ENCODE measurements at regions not wholly inside any gene's neighbourhood (a gene's known extent, or its start where the extent isn't known, plus 50 kb on each side); places are given as distances from the start of the nearest gene placed in this dataset.
"Not testable (repeated sequence)": the region's sequence is repeated elsewhere in the genome, so short reads cannot be mapped to it uniquely, and the experiment has no call there.

GRCh38 chr3:151537726-151538125, 76.9 kb upstream of the IGSF10 start:
- no peak overlapping the region for H3K4me3 ChIP-seq (ENCODE audit: low read depth, low read length)
- DNase-seq (ENCODE audit: low read depth) = no peak
- TF ChIP-seq, protein P1, sequence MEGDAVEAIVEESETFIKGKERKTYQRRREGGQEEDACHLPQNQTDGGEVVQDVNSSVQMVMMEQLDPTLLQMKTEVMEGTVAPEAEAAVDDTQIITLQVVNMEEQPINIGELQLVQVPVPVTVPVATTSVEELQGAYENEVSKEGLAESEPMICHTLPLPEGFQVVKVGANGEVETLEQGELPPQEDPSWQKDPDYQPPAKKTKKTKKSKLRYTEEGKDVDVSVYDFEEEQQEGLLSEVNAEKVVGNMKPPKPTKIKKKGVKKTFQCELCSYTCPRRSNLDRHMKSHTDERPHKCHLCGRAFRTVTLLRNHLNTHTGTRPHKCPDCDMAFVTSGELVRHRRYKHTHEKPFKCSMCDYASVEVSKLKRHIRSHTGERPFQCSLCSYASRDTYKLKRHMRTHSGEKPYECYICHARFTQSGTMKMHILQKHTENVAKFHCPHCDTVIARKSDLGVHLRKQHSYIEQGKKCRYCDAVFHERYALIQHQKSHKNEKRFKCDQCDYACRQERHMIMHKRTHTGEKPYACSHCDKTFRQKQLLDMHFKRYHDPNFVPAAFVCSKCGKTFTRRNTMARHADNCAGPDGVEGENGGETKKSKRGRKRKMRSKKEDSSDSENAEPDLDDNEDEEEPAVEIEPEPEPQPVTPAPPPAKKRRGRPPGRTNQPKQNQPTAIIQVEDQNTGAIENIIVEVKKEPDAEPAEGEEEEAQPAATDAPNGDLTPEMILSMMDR (IDR thresholded peaks at IDR 0.05; ENCODE audit: low read depth, low read length, missing control alignments) = no peak

DNA sequence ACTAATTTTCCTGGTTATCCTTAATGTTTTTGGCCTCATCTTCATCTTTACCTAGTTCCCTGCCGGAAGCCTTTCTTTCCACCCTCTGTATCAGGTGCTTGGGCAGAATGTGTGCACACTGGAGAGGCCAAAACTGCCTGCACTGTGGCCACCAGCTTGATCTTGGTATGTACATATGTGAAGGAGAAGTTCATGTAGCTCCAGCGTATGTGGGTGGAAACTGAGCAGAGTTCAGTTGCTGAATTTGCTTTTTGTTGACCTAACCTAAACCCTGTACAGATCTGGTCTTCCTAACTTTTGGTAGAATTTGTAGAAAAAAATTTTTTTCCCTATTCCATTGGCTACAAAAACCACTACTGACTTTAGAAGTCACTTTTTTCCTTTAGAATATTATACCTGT, 65.9 kb upstream of the IGSF10 start:
- H3K4me3 ChIP-seq (ENCODE audit: low read depth, low read length) = no peak overlapping the region
- DNase-seq (ENCODE audit: low read depth) = no peak
- TF ChIP-seq, protein P1 (IDR thresholded peaks at IDR 0.05; ENCODE audit: low read depth, low read length, missing control alignments) = no peak

- no peak for DNase-seq (ENCODE audit: low read depth)
- TF ChIP-seq, protein P1 (IDR thresholded peaks at IDR 0.05; ENCODE audit: low read depth, low read length, missing control alignments) = no peak
- no peak overlapping the region for H3K4me3 ChIP-seq (ENCODE audit: low read depth, low read length)
These were observed 59.2 kb upstream of the IGSF10 start for GRCh38 chr3:151520105-151520504.

- DNase-seq (ENCODE audit: low read depth) = not testable (repeated sequence)
These were observed 50.6 kb upstream of the IGSF10 start for GRCh38 chr3:151511433-151511832.

More at GRCh38 chr3:151511433-151511832, 50.6 kb upstream of the IGSF10 start:
- H3K4me3 ChIP-seq (ENCODE audit: low read depth, low read length) = not testable (repeated sequence)

All from GM12864 (cell line).